NCI-H446 treated with DMSO at 0.1 percent for 48 hours (cell line): ENCODE measurements at regions not wholly inside any gene's neighbourhood (a gene's known extent, or its start where the extent isn't known, plus 50 kb on each side); places are given as distances from the start of the nearest gene placed in this dataset.

Experiments
- DNase-seq: peaks from one replicate; lab custom pipeline; 2025; lab: John Stamatoyannopoulos, UW

GRCh38 chr5:17431272-17432050 lies 66.6 kb upstream of the TAF11L2 start:
- no peak for DNase-seq

DNA sequence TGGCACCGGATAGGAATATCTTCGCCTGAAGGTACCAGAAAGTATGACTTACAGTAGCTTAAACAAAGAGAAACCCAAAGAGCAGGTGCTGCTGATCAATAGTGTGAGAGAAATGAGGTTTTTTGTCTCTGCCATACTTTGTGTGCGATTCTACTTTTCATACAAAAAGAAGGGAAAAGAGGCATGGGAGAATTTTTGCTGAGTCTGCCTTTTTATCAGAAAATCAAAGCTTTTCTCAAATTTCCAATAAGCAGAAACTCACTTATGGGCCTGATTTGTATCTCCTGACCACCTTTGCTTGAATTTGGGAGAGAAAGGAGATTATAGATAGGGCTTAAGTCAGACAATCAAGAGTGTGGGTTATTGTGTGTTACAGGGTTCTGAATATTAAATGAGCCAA lies 65.5 kb upstream of the TAF11L2 start:
- DNase-seq = no peak

GRCh38 chr5:17433406-17433805 lies 64.6 kb upstream of the TAF11L2 start:
- DNase-seq = no peak

DNA sequence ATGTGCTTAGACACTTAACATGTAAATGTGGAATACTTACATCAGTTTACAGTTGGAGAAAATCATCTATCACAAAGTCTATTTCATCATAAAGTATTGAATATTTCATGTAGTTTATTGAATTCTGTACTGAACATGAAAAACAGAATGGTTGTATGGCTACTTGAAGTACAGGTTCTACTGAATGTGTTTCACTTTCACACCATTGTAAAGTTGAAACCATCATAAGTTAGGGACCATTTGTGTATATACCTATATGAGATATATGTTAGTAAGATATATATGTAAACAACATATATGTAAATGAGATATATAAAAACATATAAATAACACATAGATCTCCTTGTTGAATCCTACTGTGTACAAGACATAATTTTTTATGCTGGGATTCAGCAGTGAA lies 63.0 kb upstream of the TAF11L2 start:
- DNase-seq = no peak

- DNase-seq = no peak
Observed at GRCh38 chr5:17436350-17436749, 61.7 kb upstream of the TAF11L2 start.

- DNase-seq = no peak
Observed at GRCh38 chr5:17436761-17437221, 61.2 kb upstream of the TAF11L2 start.

DNA sequence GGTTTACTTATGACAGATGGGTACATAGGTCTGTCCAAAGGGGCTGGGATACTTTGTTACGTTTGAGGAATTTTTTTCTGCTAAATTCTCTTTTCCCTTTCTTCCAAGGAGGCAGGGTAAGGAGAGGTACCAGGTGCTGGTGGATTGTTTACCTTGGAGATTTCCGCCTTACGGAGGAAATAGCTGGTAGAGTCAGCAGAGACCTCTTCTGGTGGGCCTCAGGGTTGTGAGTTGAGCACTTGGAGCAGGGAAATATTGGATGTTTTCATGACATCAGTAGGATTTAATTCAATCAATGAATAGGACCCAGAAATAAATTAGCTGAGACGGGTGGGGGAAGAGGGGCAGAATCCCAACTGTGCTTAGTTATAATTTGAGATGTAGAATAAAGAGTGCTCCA lies 60.0 kb upstream of the TAF11L2 start:
- DNase-seq = no peak

GRCh38 chr5:17439956-17440355 lies 58.1 kb upstream of the TAF11L2 start:
- DNase-seq = no peak

- no peak for DNase-seq
Observed at GRCh38 chr5:17440766-17441165, 57.3 kb upstream of the TAF11L2 start.

DNA sequence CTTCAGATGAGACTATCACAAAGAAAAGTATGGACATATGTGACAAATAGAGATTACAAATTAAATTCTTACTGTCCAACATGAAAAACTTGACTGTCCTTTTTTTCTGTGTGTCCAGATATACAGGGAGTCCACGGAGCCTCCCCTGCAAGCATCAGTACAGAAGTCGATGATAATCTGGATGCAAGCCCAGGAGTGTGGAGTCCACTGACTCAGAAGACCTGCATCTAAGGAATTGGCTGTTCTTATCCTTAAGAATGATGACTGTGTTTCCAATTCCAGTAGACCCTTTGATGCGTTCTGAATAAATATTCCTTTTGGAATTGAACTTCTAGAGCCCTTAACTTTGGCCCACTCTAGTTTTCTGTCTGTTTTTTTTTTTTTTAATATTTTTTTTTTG lies 56.7 kb upstream of the TAF11L2 start:
- DNase-seq = no peak

GRCh38 chr5:17443333-17444130 lies 54.5 kb upstream of the TAF11L2 start:
- no peak for DNase-seq

DNA sequence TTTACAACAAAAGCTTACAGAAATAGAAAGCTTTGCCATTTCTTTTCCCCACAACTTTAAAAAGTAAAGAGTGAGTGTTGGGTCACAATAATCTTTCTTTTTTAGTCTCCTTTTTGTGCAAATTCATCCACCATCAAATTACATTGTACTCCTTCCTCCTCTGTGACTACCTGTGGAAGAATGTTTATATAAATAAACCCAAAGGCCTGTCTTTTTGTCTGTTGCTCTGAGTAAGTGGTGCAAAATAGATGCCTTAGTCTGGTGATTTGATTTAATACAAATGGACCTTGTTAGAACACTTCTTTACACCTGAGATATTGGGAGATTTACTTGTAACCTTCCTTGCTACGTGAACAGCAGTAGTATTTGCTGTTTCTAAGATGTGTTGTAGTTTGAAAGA lies 53.5 kb upstream of the TAF11L2 start:
- no peak for DNase-seq

DNA sequence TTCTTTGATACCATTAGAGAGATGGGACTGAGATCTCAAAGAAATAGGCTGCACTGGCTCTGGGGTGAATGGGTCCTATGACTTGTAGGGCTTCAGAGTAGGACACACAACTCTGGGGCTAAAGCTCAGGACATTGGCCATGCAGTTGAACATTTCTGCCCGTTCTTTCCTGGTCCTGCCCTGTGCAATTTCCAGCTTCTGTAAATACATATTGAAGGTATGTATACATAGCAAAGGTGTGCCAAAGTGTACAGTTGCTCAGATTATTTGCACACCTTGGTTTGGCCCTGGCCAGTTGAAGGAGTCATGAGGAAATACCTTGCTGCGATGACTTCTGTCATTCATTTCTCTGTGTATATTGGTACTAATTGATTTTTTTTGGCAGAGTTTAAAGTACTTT lies 52.8 kb upstream of the TAF11L2 start:
- DNase-seq = no peak
